DMS53 treated with DMSO at 0.1 percent for 48 hours (cell line): ENCODE measurements at regions not wholly inside any gene's neighbourhood (a gene's known extent, or its start where the extent isn't known, plus 50 kb on each side); places are given as distances from the start of the nearest gene placed in this dataset.
"Not testable (repeated sequence)": the region's sequence is repeated elsewhere in the genome, so short reads cannot be mapped to it uniquely, and the experiment has no call there.

Source experiments
- DNase-seq: peaks from one replicate; lab custom pipeline; 2025; ENCODE audit not compliant: unreplicated experiment; lab: John Stamatoyannopoulos, UW

- DNase-seq = no peak
These were observed 1106.2 kb upstream of the CELF2 start for GRCh38 chr10:9911488-9911887.

GRCh38 chr10:9913876-9914514, 1103.7 kb upstream of the CELF2 start:
- DNase-seq = no peak

- no peak for DNase-seq
These were observed 1096.1 kb upstream of the CELF2 start for GRCh38 chr10:9921544-9921943.

DNA sequence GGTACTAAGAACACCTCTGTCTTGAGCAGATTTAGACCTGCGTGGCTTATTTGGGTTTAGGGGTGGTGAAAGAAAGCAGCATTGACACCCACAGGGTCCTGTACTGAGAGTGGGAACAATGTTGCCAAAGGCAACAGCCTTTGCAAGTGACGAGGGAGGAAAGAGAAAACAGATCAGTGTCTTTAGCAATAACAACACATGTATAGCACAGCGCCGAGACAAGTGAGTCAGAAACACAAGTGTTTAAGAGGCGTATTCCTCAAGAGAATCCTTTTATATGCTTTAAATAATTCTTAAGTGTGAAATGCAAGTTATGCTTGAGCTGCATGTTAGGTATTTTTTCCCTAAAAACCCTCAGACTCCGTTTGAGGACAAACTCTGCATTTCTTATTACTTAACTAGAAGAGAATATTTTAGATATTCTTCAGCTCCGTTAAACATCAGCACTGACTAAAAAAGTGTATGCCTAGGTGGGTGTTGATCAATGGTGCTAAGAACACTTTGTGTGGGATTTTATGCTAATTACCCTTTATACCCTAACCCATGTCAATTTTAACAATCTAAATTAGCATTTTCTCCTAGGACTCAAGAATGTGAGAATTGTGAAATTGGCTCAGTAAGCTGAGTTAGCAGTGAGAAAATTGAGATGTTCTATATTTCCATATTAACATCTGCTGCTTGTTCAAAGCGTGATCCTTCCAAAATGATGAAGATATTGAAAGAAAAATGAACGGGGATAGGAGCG, 1095.4 kb upstream of the CELF2 start:
- DNase-seq = no peak

DNA sequence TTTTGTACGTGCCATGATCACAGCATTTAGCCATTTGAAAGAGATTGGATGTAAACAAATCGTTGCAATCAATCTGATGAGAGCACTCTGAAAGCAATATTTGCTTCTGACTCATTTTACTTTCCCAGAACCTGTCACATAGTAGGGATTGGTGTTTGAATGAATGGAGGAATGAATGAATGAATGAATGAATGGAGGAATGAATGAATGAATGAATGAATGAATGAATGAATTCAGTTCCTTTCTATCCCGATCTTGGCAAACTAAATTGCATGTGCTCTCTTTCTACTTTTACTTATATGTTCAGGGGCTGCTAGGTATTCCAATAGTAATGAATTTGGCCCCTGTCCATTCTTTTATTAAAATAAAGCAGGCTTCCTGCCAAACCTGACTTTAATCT, 1091.7 kb upstream of the CELF2 start:
- DNase-seq = no peak

DNA sequence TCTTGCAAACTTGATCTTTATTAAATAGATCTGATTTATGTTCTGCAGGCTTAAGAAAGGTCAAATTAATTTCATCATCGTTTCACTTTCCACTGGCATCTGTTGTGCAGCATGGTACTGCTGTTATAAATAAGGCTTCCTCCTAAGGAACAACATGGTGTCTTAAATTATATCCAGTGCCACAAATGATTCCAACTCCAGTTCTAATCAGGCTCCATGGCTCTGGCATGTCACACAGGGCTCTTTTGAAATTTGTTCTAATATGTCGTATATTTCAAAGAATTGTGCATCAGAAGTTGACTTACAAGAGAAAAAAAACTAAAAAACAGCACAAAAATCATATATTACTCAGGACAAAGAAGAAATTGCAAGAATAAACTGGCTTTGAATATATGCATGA, 1090.8 kb upstream of the CELF2 start:
- DNase-seq = no peak

- DNase-seq = no peak
These were observed 1078.0 kb upstream of the CELF2 start for GRCh38 chr10:9939716-9940115.

- DNase-seq = no peak
These were observed 1073.0 kb upstream of the CELF2 start for GRCh38 chr10:9944690-9945089.

DNA sequence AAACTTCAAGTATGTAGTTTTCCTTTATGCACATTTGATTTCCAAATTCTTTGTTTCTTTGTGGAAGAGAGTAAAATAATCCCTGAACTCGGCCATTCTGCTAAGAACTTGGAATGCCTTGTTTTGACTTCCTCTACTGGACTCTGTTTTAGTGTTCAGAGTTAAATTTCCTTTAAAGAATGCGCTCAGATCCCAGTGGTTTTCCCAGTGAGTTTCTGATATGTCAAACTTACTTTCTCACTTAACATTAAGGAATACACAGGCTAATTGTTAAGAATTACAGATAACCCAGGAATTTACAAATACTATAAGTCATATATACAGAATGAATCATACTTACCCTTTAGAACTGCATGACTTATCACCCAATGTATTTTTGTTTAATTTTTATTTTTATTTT, 1067.6 kb upstream of the CELF2 start:
- no peak for DNase-seq

- DNase-seq = no peak
These were observed 1066.0 kb upstream of the CELF2 start for GRCh38 chr10:9951481-9952257.

GRCh38 chr10:9957351-9957750, 1060.3 kb upstream of the CELF2 start:
- no peak for DNase-seq

GRCh38 chr10:9957876-9958275, 1059.8 kb upstream of the CELF2 start:
- DNase-seq = not testable (repeated sequence)

GRCh38 chr10:9965341-9965740, 1052.3 kb upstream of the CELF2 start:
- DNase-seq = peak; percentile 4

DNA sequence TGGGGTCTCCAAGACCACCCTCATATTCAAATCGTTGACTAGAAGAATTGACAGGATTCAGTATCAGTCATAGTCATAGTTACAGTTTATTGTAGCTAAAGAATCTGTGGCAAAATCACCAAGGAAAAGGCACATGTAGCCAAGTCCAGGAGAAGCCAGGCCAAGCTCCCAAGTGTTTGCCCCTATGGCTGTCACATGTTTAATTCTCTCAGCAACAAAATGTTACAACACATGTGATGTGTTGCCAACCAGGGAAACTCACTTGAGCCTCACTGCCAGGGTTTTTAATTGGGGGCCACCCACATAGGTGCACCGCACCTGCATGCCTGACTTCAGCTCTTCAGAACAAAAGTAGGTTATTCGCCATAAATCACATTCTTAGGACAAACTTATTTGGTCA, 1030.9 kb upstream of the CELF2 start:
- DNase-seq = no peak

DNA sequence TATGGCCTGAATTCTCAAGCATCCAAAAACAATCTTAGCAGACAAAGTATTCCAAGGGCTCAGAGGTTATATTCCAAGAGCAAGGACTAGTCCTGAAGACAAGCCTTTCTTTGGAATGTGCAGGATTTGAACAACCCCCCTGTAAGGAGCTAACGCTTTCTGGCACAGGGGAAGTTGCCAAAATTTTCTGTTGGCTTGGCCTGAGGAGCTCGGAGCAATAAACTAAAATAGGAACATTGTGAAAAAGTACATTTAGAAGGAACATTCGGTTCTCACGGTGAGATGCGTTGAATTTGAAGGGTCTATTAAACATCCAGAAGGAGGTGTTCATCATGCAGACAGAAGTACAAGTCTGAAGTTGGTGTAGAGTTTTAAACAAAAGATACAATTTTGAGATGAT, 1030.5 kb upstream of the CELF2 start:
- DNase-seq = no peak

GRCh38 chr10:9992661-9993060, 1025.0 kb upstream of the CELF2 start:
- DNase-seq = no peak

- DNase-seq = no peak
These were observed 1023.5 kb upstream of the CELF2 start for GRCh38 chr10:9994131-9994530.

DNA sequence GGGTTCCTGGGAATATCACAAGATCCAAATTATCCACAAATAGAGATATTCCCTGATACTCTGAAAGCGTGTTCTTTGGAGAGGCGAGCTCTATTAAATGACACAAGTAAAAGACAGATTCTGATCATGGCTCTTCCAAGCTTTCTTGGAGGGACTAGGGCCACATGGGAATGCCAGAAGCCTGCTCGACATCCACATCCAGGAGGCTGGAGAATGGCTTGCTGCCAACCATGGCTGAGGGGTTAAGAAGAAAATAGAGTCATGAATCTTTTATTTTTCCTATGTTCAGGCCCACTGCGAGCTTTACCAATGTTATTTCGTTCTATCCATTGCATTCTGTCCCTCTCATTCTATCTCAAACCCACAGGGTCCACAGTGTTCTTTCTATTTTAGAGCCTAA, 1018.0 kb upstream of the CELF2 start:
- DNase-seq = no peak

DNA sequence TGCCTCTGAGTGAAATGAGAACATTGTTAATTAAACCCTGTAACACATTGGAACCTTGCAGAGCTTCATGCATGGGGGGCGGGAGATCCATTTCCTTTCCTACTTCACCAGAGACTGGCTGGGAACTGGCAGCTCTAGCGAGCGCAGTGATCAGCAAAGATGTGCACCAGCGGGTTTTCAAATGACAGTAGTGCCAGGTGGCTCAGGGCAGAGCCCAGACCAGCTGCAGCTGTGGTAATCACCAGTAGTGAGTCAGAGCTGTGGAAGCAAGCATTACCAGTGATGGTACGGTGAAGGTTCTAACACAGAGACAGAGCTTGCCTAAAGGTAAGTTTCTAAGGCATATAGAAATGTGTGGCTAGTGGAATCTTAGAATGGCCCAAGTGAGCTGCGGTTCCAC, 1009.7 kb upstream of the CELF2 start:
- peak; percentile 90 for DNase-seq

GRCh38 chr10:10010397-10010796, 1007.3 kb upstream of the CELF2 start:
- DNase-seq = no peak

DNA sequence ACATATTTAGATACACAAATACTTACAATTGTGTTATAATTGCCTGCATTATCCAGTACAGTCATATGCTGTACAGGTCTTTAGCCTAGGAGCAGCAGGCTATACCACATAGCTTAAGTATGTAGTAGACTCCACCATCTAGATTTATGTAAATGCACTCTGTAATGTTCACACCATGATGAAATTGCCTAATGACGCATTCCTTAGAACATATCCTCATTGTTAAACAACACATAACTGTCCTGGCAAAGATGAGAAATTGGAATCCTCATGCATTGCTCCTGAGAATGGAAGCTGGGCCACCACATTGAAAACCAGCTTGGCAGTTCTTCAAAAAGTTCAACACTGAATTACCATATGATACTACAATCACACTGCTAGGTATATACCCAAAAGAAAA, 1002.8 kb upstream of the CELF2 start:
- DNase-seq = no peak

DNA sequence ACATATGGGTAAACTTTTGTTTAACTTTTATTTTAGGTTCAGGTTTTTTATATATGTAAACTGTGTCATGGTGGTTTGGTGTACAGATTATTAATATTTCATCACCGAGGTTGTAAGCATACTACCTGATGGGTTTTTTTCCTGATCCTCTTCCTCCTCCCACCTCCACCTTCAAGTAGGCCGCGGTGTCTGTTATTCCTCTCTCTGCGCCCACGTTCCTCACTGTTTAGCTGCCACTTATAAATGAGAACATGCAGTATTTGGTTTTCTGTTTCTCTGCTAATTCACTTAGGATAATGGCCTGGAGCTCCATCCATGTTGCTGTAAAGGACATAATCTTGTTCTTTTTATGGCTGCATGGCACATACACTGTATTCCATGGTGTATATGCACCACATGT, 1000.0 kb upstream of the CELF2 start:
- DNase-seq = no peak
